AG04449 (cell line): ENCODE measurements at regions not wholly inside any gene's neighbourhood (a gene's known extent, or its start where the extent isn't known, plus 50 kb on each side); places are given as distances from the start of the nearest gene placed in this dataset.

ENCODE experiments used
- CTCF ChIA-PET: fragments of 350-600 bp; formaldehyde crosslinking; extraction: SDS; loops from one replicate; lab custom pipeline; 2021; ENCODE audit warnings: antibody characterized with exemption; lab: Yijun Ruan, JAX
- POLR2A ChIA-PET: fragments of 400-600, 350-600 bp; formaldehyde crosslinking; extraction: SDS; loops from one replicate; lab custom pipeline; 2020; ENCODE audit warnings: antibody characterized with exemption, inconsistent platforms; lab: Yijun Ruan, JAX
- DNase-seq: peaks from one replicate; pipeline ENCODE4 v3.0.0-alpha.2; 2010; ENCODE audit warnings: low read depth, low spot score
- H3K4me3 ChIP-seq: 2 replicates; pipeline ENCODE4 v1.5.1; 2011; ENCODE audit warnings: low read depth, mild to moderate bottlenecking, control low read depth, low read length
- CTCF ChIP-seq: IDR thresholded peaks from one replicate; pipeline ENCODE4 v1.5.1; 2011; ENCODE audit warnings: mild to moderate bottlenecking, moderate library complexity, low read length, control low read depth, inconsistent platforms; ENCODE audit not compliant: insufficient read depth; ENCODE audit errors: missing control alignments

GRCh38 chr2:41000906-41001305 is 549.0 kb upstream of the SLC8A1 start:
- H3K4me3 ChIP-seq: no peak overlapping the region
- POLR2A ChIA-PET: no interaction called here
- TF ChIP-seq CTCF: no peak
- no peak for DNase-seq
- CTCF ChIA-PET: no interaction called here

- no peak for TF ChIP-seq CTCF
- H3K4me3 ChIP-seq: no peak overlapping the region
- CTCF ChIA-PET: no interaction called here
- DNase-seq: no peak
- POLR2A ChIA-PET: no interaction called here
Observed at GRCh38 chr2:41004700-41005099, 552.8 kb upstream of the SLC8A1 start.

- POLR2A ChIA-PET: no interaction called here
- DNase-seq: no peak
- no peak overlapping the region for H3K4me3 ChIP-seq
- CTCF ChIA-PET: no interaction called here
- TF ChIP-seq CTCF: no peak
Observed at GRCh38 chr2:41020358-41020757, 568.5 kb upstream of the SLC8A1 start.

- TF ChIP-seq CTCF: no peak
- ChIA-PET CTCF (no interaction called here), POLR2A (no interaction called here)
- DNase-seq: no peak
- no peak overlapping the region for H3K4me3 ChIP-seq
Observed at GRCh38 chr2:41024816-41025215, 572.9 kb upstream of the SLC8A1 start.

- CTCF ChIA-PET: no interaction called here
- no peak for TF ChIP-seq CTCF
Observed at GRCh38 chr2:41026613-41027012, 574.7 kb upstream of the SLC8A1 start.

GRCh38 chr2:41027095-41027494 is 575.2 kb upstream of the SLC8A1 start:
- ChIA-PET POLR2A (no interaction called here), CTCF (no interaction called here)
- H3K4me3 ChIP-seq: no peak overlapping the region
- no peak for DNase-seq
- TF ChIP-seq CTCF: no peak

More at GRCh38 chr2:41026613-41027012, 574.7 kb upstream of the SLC8A1 start:
- POLR2A ChIA-PET: no interaction called here
- no peak for DNase-seq
- H3K4me3 ChIP-seq: no peak overlapping the region
